ENCODE measurements at regions not wholly inside any gene's neighbourhood (a gene's known extent, or its start where the extent isn't known, plus 50 kb on each side); places are given as distances from the start of the nearest gene placed in this dataset.

- no peak overlapping the region for H3K27ac ChIP-seq
- no peak overlapping the region for H2AFZ ChIP-seq
- H3K4me3 ChIP-seq: no peak overlapping the region
- 90% methylated on average over 11 of the region's 12 CpGs for WGBS (ENCODE audit: low lambda C conversion rate, missing lambda C conversion rate)
- DNase-seq (ENCODE audit: low spot score): no peak
- no peaks in the 10 kb centered on the region for H3K79me2 ChIP-seq
- peaks cover 6% of the 10 kb centered on the region for H3K4me1 ChIP-seq (ENCODE audit: insufficient read depth)
- no peaks in the 10 kb centered on the region for H3K27me3 ChIP-seq
- TF ChIP-seq CTCF (IDR thresholded peaks at IDR 0.05; ENCODE audit: poor library complexity) (no peak), EZH2phosphoT487 (IDR thresholded peaks at IDR 0.05; ENCODE audit: low read depth, severe bottlenecking, unreplicated experiment) (no peak)
- H3K9me3 ChIP-seq (ENCODE audit: low read depth): no peaks in the 10 kb centered on the region
- no peaks in the 10 kb centered on the region for H3K36me3 ChIP-seq (replicated peaks; ENCODE audit: insufficient read depth, low read depth)
- no peaks in the 10 kb centered on the region for H4K20me1 ChIP-seq (ENCODE audit: insufficient read depth, poor library complexity, severe bottlenecking)
- no peaks in the 10 kb centered on the region for H3K9me2 ChIP-seq (replicated peaks; ENCODE audit: insufficient read depth)
- H3K4me2 ChIP-seq: no peak overlapping the region
These were observed 69.2 kb upstream of the LMO1 start for GRCh38 chr11:8332891-8333290.

- Histone ChIP-seq H3K79me2 (no peaks in the 10 kb centered on the region), H3K9me2 (replicated peaks; ENCODE audit: insufficient read depth) (no peaks in the 10 kb centered on the region), H2AFZ (no peak overlapping the region), H3K27me3 (no peaks in the 10 kb centered on the region), H3K27ac (no peak overlapping the region), H3K4me2 (no peak overlapping the region), H3K36me3 (replicated peaks; ENCODE audit: insufficient read depth, low read depth) (no peaks in the 10 kb centered on the region), H3K4me1 (ENCODE audit: insufficient read depth) (peaks cover 6% of the 10 kb centered on the region), H4K20me1 (ENCODE audit: insufficient read depth, poor library complexity, severe bottlenecking) (no peaks in the 10 kb centered on the region), H3K4me3 (no peak overlapping the region), H3K9me3 (ENCODE audit: low read depth) (no peaks in the 10 kb centered on the region)
- DNase-seq (ENCODE audit: low spot score): no peak
- TF ChIP-seq EZH2phosphoT487 (IDR thresholded peaks at IDR 0.05; ENCODE audit: low read depth, severe bottlenecking, unreplicated experiment): no peak
- no peak for TF ChIP-seq EZH2 (IDR thresholded peaks at IDR 0.05; ENCODE audit: borderline replicate concordance)
- WGBS (ENCODE audit: low lambda C conversion rate, missing lambda C conversion rate): 95% methylated on average over 4 of the region's 4 CpGs
These were observed 68.5 kb upstream of the LMO1 start for GRCh38 chr11:8332196-8332595.

GRCh38 chr11:8331767-8332166 is 68.1 kb upstream of the LMO1 start:
- Histone ChIP-seq H3K79me2 (no peaks in the 10 kb centered on the region), H3K4me3 (no peak overlapping the region), H3K9me2 (replicated peaks; ENCODE audit: insufficient read depth) (no peaks in the 10 kb centered on the region), H3K36me3 (replicated peaks; ENCODE audit: insufficient read depth, low read depth) (no peaks in the 10 kb centered on the region), H3K27me3 (no peaks in the 10 kb centered on the region), H3K4me1 (ENCODE audit: insufficient read depth) (peaks cover 6% of the 10 kb centered on the region), H2AFZ (no peak overlapping the region), H4K20me1 (ENCODE audit: insufficient read depth, poor library complexity, severe bottlenecking) (no peaks in the 10 kb centered on the region), H3K27ac (no peak overlapping the region), H3K4me2 (no peak overlapping the region), H3K9me3 (ENCODE audit: low read depth) (no peaks in the 10 kb centered on the region)
- no peak for DNase-seq (ENCODE audit: low spot score)
- WGBS (ENCODE audit: low lambda C conversion rate, missing lambda C conversion rate): 91% methylated on average over 3 of the region's 3 CpGs
- TF ChIP-seq EZH2 (IDR thresholded peaks at IDR 0.05; ENCODE audit: borderline replicate concordance): no peak
- no peak for TF ChIP-seq CTCF (IDR thresholded peaks at IDR 0.05; ENCODE audit: poor library complexity)
- TF ChIP-seq EZH2phosphoT487 (IDR thresholded peaks at IDR 0.05; ENCODE audit: low read depth, severe bottlenecking, unreplicated experiment): no peak

- TF ChIP-seq CTCF (IDR thresholded peaks at IDR 0.05; ENCODE audit: poor library complexity) (no peak), EZH2phosphoT487 (IDR thresholded peaks at IDR 0.05; ENCODE audit: low read depth, severe bottlenecking, unreplicated experiment) (no peak), EZH2 (IDR thresholded peaks at IDR 0.05; ENCODE audit: borderline replicate concordance) (no peak)
- Histone ChIP-seq H3K4me2 (no peak overlapping the region), H3K4me1 (ENCODE audit: insufficient read depth) (peaks cover 6% of the 10 kb centered on the region), H3K27me3 (no peaks in the 10 kb centered on the region), H3K36me3 (replicated peaks; ENCODE audit: insufficient read depth, low read depth) (no peaks in the 10 kb centered on the region), H3K79me2 (no peaks in the 10 kb centered on the region), H3K27ac (no peak overlapping the region), H4K20me1 (ENCODE audit: insufficient read depth, poor library complexity, severe bottlenecking) (no peaks in the 10 kb centered on the region), H3K4me3 (no peak overlapping the region), H3K9me3 (ENCODE audit: low read depth) (no peaks in the 10 kb centered on the region), H2AFZ (no peak overlapping the region), H3K9me2 (replicated peaks; ENCODE audit: insufficient read depth) (no peaks in the 10 kb centered on the region)
- whole genome bisulfite sequencing (ENCODE audit: low lambda C conversion rate, missing lambda C conversion rate): 93% methylated on average over 6 of the region's 6 CpGs
- DNase-seq (ENCODE audit: low spot score): no peak
These were observed 67.2 kb upstream of the LMO1 start for GRCh38 chr11:8330896-8331295.

Measured in hepatocyte (in vitro differentiated cells).